Renal cortex interstitium (tissue), 11 donors: ENCODE measurements at regions not wholly inside any gene's neighbourhood (a gene's known extent, or its start where the extent isn't known, plus 50 kb on each side); places are given as distances from the start of the nearest gene placed in this dataset.
"Not testable (repeated sequence)": the region's sequence is repeated elsewhere in the genome, so short reads cannot be mapped to it uniquely, and the experiment has no call there.

Experiments
- DNase-seq, 11 donors: peaks; one replicate each; pipeline ENCODE4 v3.0.0-alpha.2; 2013; ENCODE audit warnings: low read depth in 9 of 11, low spot score in 4 of 11; ENCODE audit errors: extremely low read depth in 1 of 11

DNA sequence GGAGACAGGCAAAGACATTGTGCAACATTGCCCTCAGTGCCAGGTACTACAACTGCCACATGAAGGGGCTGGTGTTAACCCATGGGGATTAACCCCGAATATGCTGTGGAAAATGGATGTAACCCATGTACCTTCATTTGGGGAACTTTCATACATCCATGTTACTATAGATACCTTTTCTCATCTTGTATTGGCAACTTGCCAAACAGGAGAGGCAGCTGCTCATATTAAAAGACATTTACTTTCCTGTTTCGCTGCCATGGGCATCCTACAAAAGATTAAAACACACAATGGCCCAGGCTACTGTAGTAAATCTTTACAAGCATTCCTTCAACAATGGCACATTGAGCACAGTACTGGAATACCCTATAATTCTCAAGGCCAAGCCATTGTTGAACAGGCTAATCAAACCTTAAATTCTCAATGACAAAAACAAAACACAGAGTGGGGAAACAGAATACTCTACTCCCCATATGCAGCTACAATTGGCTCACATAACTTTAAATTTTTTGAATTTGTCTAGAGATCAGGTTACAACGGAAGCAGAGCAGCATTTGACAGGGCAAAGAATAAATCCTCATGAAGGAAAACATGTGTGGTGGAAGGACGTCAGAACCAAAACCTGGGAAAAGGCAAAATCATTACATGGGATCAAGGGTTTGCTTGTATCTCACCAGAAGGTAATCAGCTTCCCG, 1723.5 kb upstream of the LRRTM1 start:
- peak in 6 of 11 donors; percentile 10 to 18 (median 16) for DNase-seq

- no peak for DNase-seq
Observed at GRCh38 chr2:82023710-82024109, 1719.2 kb upstream of the LRRTM1 start.

DNA sequence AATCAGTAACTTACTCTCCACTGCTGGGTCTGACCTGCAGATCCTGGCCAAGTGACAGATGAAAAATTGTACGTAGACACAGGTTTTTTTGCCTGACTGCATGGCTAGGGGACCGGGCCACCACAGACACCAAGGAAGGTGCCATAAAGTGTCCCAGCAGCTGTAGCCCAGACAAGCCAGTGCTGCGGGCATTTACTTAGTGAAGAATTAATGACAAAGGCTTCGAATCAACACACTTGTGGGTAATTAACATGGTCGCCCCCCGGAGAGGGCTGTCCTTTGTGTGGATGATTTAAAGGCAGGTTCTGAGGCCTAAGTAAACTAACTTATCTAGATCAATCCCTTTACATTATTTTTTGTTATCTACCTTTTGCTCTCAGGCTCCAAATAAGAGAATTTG, 1709.1 kb upstream of the LRRTM1 start:
- DNase-seq: no peak

- no peak for DNase-seq
Observed at GRCh38 chr2:82007071-82007664, 1702.6 kb upstream of the LRRTM1 start.

DNA sequence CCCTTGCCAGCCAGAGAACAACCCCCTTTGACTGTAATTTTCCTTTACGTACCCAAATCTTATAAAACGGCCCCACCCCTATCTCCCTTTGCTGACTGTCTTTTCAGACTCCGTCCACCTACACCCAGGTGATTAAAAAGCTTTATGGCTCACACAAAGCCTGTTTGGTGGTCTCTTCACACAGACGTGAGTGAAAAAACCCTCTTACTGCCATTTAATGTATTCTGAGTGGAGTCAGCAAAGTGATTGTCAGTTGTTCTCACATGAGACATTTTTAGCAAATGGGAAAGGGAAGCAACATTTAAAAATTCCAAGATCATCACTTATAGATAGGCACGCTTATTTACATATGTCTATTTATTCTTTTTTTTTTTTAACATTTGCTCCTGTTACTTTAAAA, 1701.3 kb upstream of the LRRTM1 start:
- DNase-seq: not testable (repeated sequence)

- no peak for DNase-seq
Observed at GRCh38 chr2:82001614-82002013, 1697.1 kb upstream of the LRRTM1 start.

DNA sequence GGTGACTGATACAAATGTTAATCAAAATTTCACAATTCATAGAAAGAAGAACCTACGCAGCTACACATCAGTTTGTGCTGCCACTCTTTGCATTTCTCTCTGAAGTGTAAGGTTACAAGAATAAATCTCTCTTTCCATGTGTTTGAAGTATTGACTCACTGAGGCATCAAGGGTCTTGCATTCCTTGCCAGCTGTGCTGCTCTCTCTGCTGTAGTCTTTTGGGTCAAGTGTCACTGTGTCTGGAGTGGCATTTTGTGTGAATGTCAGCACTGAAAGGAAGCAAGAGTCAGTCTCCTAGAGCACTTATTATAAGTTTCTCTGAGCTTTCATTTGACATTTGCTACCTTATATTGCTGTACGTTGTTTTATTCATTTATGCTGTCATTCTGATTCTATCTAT, 1696.1 kb upstream of the LRRTM1 start:
- DNase-seq: peak in 3 of 11 donors; percentile 4 to 16 (median 7)

GRCh38 chr2:81996332-81996731, 1691.8 kb upstream of the LRRTM1 start:
- no peak for DNase-seq

GRCh38 chr2:81991282-81991681, 1686.7 kb upstream of the LRRTM1 start:
- no peak for DNase-seq

GRCh38 chr2:81987370-81987769, 1682.8 kb upstream of the LRRTM1 start:
- no peak for DNase-seq

GRCh38 chr2:81984969-81985637, 1680.6 kb upstream of the LRRTM1 start:
- DNase-seq: no peak

DNA sequence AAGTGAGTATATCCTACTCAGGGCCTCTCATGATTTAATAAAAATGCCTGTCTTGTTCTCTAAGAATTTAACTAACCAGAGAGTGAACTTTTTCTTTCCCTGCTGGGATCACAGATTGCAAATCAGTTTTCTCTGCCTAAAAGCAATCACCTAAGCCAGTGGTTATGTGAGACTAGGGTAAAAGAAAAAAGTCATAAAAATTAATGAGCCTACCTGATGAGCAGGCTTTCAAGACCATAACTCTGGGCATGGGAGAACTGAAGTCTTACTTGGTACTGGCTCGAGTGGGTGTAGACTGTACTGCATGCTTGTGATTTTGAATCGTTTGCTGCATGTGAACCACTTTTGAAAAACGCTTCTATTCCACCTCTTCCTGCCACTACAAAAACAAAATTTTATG, 1677.0 kb upstream of the LRRTM1 start:
- peak; percentile 20 to 79 (median 50) for DNase-seq

DNA sequence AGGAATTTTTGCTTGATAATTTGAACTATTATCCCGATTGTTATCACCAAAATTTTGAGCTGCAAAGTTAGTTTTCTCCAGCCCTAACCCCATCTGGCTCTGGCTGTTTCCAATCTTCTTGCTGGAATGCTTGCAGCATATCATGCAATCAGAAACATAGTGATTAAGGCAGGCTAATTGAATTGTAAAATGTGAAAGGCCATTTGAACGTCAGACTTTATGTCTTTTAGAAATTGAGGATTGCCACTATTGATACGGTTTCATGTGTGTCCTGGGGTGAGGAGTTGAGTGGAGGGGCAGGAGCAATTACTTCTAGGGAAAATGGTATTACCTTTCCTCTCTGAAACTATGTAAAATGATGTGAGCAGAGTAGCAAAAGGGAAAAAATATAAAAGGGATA, 1674.5 kb upstream of the LRRTM1 start:
- DNase-seq: no peak

- no peak for DNase-seq
Observed at GRCh38 chr2:81976998-81977397, 1672.4 kb upstream of the LRRTM1 start.

GRCh38 chr2:81974216-81974615, 1669.7 kb upstream of the LRRTM1 start:
- DNase-seq: no peak

DNA sequence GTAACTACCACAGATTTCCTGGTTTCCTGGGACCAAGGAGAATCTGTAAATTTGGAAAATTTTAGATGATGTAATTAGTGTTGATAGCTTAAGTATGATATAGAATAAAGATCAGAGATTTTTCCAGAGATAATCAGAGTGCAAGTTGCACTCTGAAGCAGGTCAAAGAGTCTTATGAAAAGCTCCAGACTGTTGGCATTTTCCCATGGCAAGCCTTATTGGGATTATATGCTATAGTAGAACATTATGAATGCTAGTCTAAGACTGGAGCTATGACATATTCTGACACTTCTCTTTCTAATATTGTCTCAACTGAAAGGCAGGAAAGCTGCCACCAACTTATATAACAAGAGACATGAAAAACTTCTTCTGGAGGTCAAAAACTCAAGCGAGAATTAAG, 1638.3 kb upstream of the LRRTM1 start:
- DNase-seq: no peak

DNA sequence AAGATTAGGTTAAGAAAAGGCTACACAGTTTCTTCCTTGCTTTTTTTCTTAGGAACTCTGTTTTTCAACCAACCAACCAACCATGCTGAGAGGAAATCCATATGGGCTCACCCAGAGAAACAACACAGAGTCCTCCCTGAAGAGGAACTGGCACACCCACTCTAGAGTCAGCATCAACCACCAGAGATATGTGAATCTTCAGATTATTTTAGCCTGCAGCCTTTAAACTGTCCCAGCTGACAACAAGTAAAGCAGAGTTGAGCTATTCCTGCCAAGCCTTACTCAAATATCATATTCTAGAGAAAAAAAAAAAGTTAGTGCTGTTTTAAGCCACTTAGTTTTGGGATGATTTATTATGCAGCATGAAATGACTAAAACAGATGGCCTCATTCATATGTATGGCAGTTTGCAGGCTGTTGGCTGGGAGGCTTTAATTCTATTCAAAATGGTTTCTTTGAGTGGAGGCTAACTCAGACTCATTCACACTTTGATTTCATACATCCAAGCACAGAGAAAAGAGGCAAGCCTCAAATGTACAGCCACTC, 1637.7 kb upstream of the LRRTM1 start:
- DNase-seq: peak in 1 of 11 donors; percentile 2

DNA sequence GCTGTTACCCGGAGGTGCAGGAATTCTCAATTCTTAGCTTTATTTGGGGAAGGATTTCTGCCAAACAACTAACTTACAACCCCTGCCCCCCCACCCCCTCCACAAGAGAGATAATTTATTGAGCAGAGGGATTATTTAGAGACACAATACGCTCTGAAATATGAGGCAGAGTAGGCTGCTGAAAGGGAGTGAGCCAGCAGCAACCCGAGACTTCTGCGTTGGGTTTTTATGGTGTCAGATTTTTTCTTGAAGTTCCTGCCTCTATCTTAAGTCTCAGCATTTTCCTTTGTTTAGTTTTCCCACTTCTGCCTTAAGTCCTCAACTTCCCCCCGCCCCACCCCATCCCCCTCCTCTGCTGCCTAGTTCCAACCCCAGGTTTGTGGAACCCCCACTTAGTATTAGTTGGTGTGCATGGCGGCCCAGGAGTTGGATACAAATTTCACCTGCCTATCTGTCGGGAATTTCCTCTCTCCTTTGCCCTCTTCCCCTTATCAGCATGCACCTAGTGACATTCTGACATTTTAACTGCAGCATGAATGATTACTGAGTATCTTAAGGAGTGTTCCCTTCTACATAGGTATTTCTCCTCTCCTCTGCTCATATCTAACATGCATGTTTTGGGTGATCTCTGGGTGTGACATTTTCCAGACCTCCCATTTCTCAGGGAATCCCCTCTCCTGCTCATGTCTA, 1635.9 kb upstream of the LRRTM1 start:
- peak in 6 of 11 donors; percentile 3 to 26 (median 16) for DNase-seq

DNA sequence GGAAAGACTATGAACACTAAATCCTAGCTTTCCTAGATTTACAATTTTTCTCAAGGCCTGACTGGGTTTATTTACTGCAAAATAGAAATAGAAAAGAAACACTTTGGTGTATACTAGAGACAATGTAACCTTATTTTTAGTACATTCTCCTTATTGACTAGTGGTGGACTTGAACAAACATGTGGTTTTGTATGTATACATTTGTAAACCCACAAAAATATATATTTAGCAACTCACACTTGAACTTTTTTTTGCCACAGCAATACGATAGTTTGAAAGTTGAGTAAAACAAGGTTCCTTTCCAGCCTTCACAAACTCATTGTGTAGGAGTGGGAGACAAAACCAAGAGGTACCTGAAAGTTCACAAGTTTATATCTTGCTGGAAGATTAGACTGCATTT, 1633.4 kb upstream of the LRRTM1 start:
- DNase-seq: no peak

DNA sequence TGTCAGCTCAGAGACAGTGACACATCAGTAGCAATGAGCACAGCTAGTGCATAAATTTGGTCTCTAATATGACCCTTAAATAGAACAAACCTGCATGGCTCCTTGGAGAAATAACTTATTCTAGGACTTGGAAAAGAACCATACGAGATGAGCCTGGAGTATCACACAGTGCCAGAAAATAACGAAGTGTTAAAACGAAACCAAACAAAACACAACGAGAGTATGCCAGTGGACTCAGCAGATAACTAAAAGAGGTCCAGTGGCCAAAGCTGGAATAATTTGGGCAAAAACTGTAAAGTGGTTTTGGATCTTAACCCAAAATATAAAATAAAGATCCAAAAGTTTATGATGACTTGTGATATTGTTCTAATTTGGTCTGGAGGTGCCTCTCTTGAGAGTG, 1599.0 kb upstream of the LRRTM1 start:
- DNase-seq: no peak
